Hepatocyte (in vitro differentiated cells): ENCODE measurements at regions not wholly inside any gene's neighbourhood (a gene's known extent, or its start where the extent isn't known, plus 50 kb on each side); places are given as distances from the start of the nearest gene placed in this dataset.

Source experiments
- DNase-seq: peaks from one replicate; pipeline ENCODE4 v3.0.0-alpha.2; 2016; ENCODE audit warnings: low spot score
- H2AFZ ChIP-seq: fragments of 200-600 bp; sonication (generic); 2 replicates; pipeline ENCODE4 v1.6.0; 2016; ENCODE audit warnings: antibody characterized with exemption, mild to moderate bottlenecking
- H3K27ac ChIP-seq: fragments of 200-600 bp; sonication (generic); 2 replicates; pipeline ENCODE4 v1.5.1; 2016; ENCODE audit warnings: mild to moderate bottlenecking
- H3K27me3 ChIP-seq: fragments of 200-600 bp; sonication (generic); 2 replicates; pipeline ENCODE4 v1.6.1; 2016
- H3K36me3 ChIP-seq: fragments of 200-600 bp; sonication (generic); replicated peaks from 2 replicates; pipeline ENCODE4 v1.5.1; 2016; ENCODE audit warnings: low read depth; ENCODE audit not compliant: insufficient read depth
- H3K4me1 ChIP-seq: fragments of 200-600 bp; sonication (generic); 2 replicates; pipeline ENCODE4 v1.5.1; 2016; ENCODE audit warnings: mild to moderate bottlenecking, moderate library complexity; ENCODE audit not compliant: insufficient read depth
- H3K4me2 ChIP-seq: fragments of 200-600 bp; sonication (generic); 2 replicates; pipeline ENCODE4 v1.6.0; 2016
- H3K4me3 ChIP-seq: fragments of 200-600 bp; sonication (generic); 2 replicates; pipeline ENCODE4 v1.5.1; 2016; ENCODE audit warnings: mild to moderate bottlenecking
- H3K79me2 ChIP-seq: fragments of 200-600 bp; sonication (generic); 2 replicates; pipeline ENCODE4 v1.6.0; 2017; ENCODE audit warnings: mild to moderate bottlenecking
- H3K9me2 ChIP-seq: fragments of 200-600 bp; sonication (generic); replicated peaks from 2 replicates; pipeline ENCODE4 v1.6.0; 2017; ENCODE audit warnings: mild to moderate bottlenecking; ENCODE audit not compliant: insufficient read depth
- H3K9me3 ChIP-seq: fragments of 200-600 bp; sonication (generic); 2 replicates; pipeline ENCODE4 v1.5.1; 2016; ENCODE audit warnings: low read depth, mild to moderate bottlenecking
- H4K20me1 ChIP-seq: fragments of 200-600 bp; sonication (generic); 2 replicates; pipeline ENCODE4 v1.6.0; 2016; ENCODE audit warnings: mild to moderate bottlenecking; ENCODE audit not compliant: insufficient read depth, poor library complexity, severe bottlenecking
- EZH2 ChIP-seq: fragments of 200-600 bp; sonication (generic); IDR thresholded peaks from 2 replicates; pipeline ENCODE4 v1.6.1; 2016; ENCODE audit warnings: antibody characterized with exemption, mild to moderate bottlenecking, borderline replicate concordance
- EZH2phosphoT487 ChIP-seq: fragments of 200-600 bp; sonication (generic); IDR thresholded peaks from one replicate; pipeline ENCODE4 v1.6.1; 2018; ENCODE audit warnings: antibody characterized with exemption, mild to moderate bottlenecking, low read depth, moderate library complexity; ENCODE audit not compliant: unreplicated experiment, severe bottlenecking
- WGBS: methylation state at CpG from one replicate; pipeline ENCODE4 v1.1.6; 2016; ENCODE audit warnings: low lambda C conversion rate; ENCODE audit errors: missing lambda C conversion rate; 5-methylcytosine and 5-hydroxymethylcytosine counted together
- TF ChIP-seq, protein P1 (sequence below): fragments of 200-600 bp; sonication (generic); IDR thresholded peaks from 2 replicates; pipeline ENCODE4 v1.5.1; 2016; ENCODE audit warnings: antibody characterized with exemption, mild to moderate bottlenecking; ENCODE audit not compliant: poor library complexity

DNA sequence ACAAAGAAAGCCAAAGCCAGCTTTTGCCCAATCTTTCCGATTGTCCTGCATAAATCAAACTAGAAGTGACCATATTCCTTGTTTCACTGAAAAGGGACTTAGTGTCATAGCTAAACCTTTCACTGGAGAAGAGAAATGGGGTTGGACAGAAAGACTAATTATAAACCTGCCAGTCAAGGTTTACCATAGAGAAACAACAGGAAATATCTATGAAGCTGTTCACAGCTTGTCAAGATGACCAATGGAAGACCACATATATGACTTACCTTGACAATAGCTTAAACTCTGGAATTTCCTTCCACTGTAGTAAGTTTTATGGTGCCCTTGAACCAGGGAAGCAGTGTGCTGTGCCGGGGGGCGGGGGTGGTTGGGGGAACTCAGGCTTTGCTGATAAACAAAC lies 107.7 kb upstream of the PHACTR1 start:
- no peak overlapping the region for H3K4me2 ChIP-seq
- no peaks in the 10 kb centered on the region for H3K9me3 ChIP-seq
- 85% methylated on average over 3 of the region's 3 CpGs for WGBS
- TF ChIP-seq, protein P1, sequence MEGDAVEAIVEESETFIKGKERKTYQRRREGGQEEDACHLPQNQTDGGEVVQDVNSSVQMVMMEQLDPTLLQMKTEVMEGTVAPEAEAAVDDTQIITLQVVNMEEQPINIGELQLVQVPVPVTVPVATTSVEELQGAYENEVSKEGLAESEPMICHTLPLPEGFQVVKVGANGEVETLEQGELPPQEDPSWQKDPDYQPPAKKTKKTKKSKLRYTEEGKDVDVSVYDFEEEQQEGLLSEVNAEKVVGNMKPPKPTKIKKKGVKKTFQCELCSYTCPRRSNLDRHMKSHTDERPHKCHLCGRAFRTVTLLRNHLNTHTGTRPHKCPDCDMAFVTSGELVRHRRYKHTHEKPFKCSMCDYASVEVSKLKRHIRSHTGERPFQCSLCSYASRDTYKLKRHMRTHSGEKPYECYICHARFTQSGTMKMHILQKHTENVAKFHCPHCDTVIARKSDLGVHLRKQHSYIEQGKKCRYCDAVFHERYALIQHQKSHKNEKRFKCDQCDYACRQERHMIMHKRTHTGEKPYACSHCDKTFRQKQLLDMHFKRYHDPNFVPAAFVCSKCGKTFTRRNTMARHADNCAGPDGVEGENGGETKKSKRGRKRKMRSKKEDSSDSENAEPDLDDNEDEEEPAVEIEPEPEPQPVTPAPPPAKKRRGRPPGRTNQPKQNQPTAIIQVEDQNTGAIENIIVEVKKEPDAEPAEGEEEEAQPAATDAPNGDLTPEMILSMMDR, result no peak
- no peak for TF ChIP-seq EZH2
- TF ChIP-seq EZH2phosphoT487, result no peak
- H3K9me2 ChIP-seq, result no peaks in the 10 kb centered on the region
- H3K27me3 ChIP-seq, result no peaks in the 10 kb centered on the region
- H3K4me1 ChIP-seq, result no peaks in the 10 kb centered on the region
- no peak overlapping the region for H3K4me3 ChIP-seq
- H3K79me2 ChIP-seq, result no peaks in the 10 kb centered on the region
- H2AFZ ChIP-seq, result no peak overlapping the region
- H3K36me3 ChIP-seq, result no peaks in the 10 kb centered on the region
- no peaks in the 10 kb centered on the region for H4K20me1 ChIP-seq
- H3K27ac ChIP-seq, result no peak overlapping the region
- DNase-seq, result no peak

DNA sequence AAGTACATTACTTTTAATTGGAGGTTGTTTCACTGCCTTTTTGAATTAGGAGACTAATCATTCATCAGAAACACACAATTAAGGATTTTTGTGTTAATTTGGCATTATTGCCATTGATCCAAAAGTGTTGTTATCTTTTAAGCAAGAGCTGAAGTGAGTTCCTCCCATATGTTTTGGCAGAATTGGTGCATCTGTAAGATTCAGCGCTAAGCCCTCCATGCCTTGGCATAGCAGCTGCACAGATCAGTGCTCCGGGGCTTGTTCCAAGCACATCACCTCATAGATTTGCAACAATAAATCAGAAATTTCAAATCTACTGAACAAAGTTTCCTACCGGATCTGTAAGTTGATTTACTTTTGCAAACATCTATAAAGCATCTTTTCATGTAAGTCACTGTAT lies 106.8 kb upstream of the PHACTR1 start:
- WGBS, result 86% methylated on average over 3 of the region's 3 CpGs
- no peak overlapping the region for H2AFZ ChIP-seq
- H3K27ac ChIP-seq, result no peak overlapping the region
- H4K20me1 ChIP-seq, result no peaks in the 10 kb centered on the region
- no peaks in the 10 kb centered on the region for H3K9me2 ChIP-seq
- TF ChIP-seq EZH2phosphoT487 (no peak), EZH2 (no peak)
- TF ChIP-seq, protein P1, result no peak
- no peaks in the 10 kb centered on the region for H3K79me2 ChIP-seq
- no peak for DNase-seq
- no peaks in the 10 kb centered on the region for H3K27me3 ChIP-seq
- no peaks in the 10 kb centered on the region for H3K36me3 ChIP-seq
- no peak overlapping the region for H3K4me3 ChIP-seq
- H3K4me1 ChIP-seq, result no peaks in the 10 kb centered on the region
- no peaks in the 10 kb centered on the region for H3K9me3 ChIP-seq
- no peak overlapping the region for H3K4me2 ChIP-seq

DNA sequence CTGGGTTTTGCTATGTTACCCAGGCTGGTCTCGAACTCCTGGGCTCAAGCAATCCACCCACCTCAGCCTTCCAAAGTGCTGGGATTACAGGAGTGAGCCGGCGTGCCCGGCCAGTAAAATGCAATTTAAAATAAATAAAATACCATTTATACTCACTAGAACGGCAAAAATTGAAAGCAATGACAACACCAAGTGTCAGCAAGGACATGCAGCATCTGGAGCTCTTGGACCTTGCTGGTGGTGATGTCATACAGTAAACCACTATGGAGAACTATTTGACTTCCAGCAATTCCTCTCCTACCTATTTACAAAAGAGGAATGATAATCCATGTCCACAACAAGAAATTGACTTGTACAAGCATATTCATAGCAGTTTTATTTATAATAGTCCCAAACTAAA lies 105.7 kb upstream of the PHACTR1 start:
- Histone ChIP-seq H3K9me3 (no peaks in the 10 kb centered on the region), H3K36me3 (no peaks in the 10 kb centered on the region), H3K4me1 (no peaks in the 10 kb centered on the region), H3K9me2 (no peaks in the 10 kb centered on the region), H3K4me3 (no peak overlapping the region), H2AFZ (no peak overlapping the region), H3K27me3 (no peaks in the 10 kb centered on the region), H4K20me1 (no peaks in the 10 kb centered on the region), H3K79me2 (no peaks in the 10 kb centered on the region), H3K27ac (no peak overlapping the region), H3K4me2 (no peak overlapping the region)
- TF ChIP-seq, protein P1, result no peak
- TF ChIP-seq EZH2phosphoT487, result no peak
- TF ChIP-seq EZH2, result no peak
- WGBS, result 88% methylated on average over 5 of the region's 5 CpGs
- no peak for DNase-seq

DNA sequence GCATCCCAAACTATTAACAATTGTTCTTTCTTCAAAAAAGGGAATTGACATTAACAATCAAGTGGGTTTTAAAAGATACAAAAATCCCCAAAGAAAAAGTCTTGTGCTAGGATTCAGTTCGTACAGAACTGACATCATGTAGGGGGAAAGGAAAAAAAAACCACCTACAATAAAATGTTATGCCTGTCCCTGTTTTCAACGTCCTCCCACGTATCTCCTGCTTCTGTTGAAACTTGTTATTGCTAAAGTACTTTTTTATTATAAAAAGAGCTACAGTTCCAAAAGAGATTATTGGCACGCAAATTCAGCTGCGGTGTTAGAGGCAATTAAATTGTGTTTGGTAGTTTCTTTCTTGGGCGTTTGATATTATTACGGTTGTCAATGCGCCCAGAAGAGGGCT lies 102.8 kb upstream of the PHACTR1 start:
- Histone ChIP-seq H3K4me3 (no peak overlapping the region), H3K4me1 (no peaks in the 10 kb centered on the region), H3K27me3 (no peaks in the 10 kb centered on the region), H3K4me2 (no peak overlapping the region), H3K27ac (no peak overlapping the region), H3K9me2 (no peaks in the 10 kb centered on the region), H2AFZ (no peak overlapping the region), H3K79me2 (no peaks in the 10 kb centered on the region), H4K20me1 (no peaks in the 10 kb centered on the region), H3K36me3 (no peaks in the 10 kb centered on the region), H3K9me3 (no peaks in the 10 kb centered on the region)
- no peak for DNase-seq
- TF ChIP-seq EZH2, result no peak
- TF ChIP-seq, protein P1, result no peak
- TF ChIP-seq EZH2phosphoT487, result no peak
- WGBS, result 90% methylated on average over 8 of the region's 8 CpGs
